NOMO-1 treated with DMSO at 0.1 percent for 48 hours (cell line): ENCODE measurements at regions not wholly inside any gene's neighbourhood (a gene's known extent, or its start where the extent isn't known, plus 50 kb on each side); places are given as distances from the start of the nearest gene placed in this dataset.

Source experiments
- DNase-seq: peaks from one replicate; lab custom pipeline; 2025; ENCODE audit not compliant: unreplicated experiment; lab: John Stamatoyannopoulos, UW

- no peak for DNase-seq
Observed at GRCh38 chr10:65544756-65545155, 1381.1 kb upstream of the LRRTM3 start.

GRCh38 chr10:65548001-65548400, 1377.8 kb upstream of the LRRTM3 start:
- no peak for DNase-seq

GRCh38 chr10:65550761-65551160, 1375.1 kb upstream of the LRRTM3 start:
- DNase-seq, result no peak

- no peak for DNase-seq
Observed at GRCh38 chr10:65555192-65555591, 1370.6 kb upstream of the LRRTM3 start.

- DNase-seq, result no peak
Observed at GRCh38 chr10:65556006-65556405, 1369.8 kb upstream of the LRRTM3 start.

- no peak for DNase-seq
Observed at GRCh38 chr10:65559369-65559768, 1366.5 kb upstream of the LRRTM3 start.

GRCh38 chr10:65565246-65565645, 1360.6 kb upstream of the LRRTM3 start:
- peak; percentile 37 for DNase-seq

GRCh38 chr10:65566906-65567305, 1358.9 kb upstream of the LRRTM3 start:
- DNase-seq, result no peak

- peak; percentile 45 for DNase-seq
Observed at GRCh38 chr10:65570143-65571010, 1355.5 kb upstream of the LRRTM3 start.

GRCh38 chr10:65571011-65571570, 1354.7 kb upstream of the LRRTM3 start:
- peak; percentile 26 for DNase-seq

GRCh38 chr10:65581426-65582026, 1344.3 kb upstream of the LRRTM3 start:
- no peak for DNase-seq

- no peak for DNase-seq
Observed at GRCh38 chr10:65602182-65602865, 1323.5 kb upstream of the LRRTM3 start.

- no peak for DNase-seq
Observed at GRCh38 chr10:65611592-65611991, 1314.2 kb upstream of the LRRTM3 start.

GRCh38 chr10:65614956-65615565, 1310.8 kb upstream of the LRRTM3 start:
- no peak for DNase-seq

- DNase-seq, result no peak
Observed at GRCh38 chr10:65618126-65618525, 1307.7 kb upstream of the LRRTM3 start.

GRCh38 chr10:65620404-65621048, 1305.3 kb upstream of the LRRTM3 start:
- DNase-seq, result no peak

GRCh38 chr10:65622608-65623007, 1303.2 kb upstream of the LRRTM3 start:
- DNase-seq, result no peak

GRCh38 chr10:65628493-65629139, 1297.2 kb upstream of the LRRTM3 start:
- DNase-seq, result no peak

- DNase-seq, result no peak
Observed at GRCh38 chr10:65660006-65660405, 1265.8 kb upstream of the LRRTM3 start.

- DNase-seq, result no peak
Observed at GRCh38 chr10:65670087-65670486, 1255.7 kb upstream of the LRRTM3 start.
